Suppressor macrophage treated with lipopolysaccharide for 4 hours (primary cell): ENCODE measurements at regions not wholly inside any gene's neighbourhood (a gene's known extent, or its start where the extent isn't known, plus 50 kb on each side); places are given as distances from the start of the nearest gene placed in this dataset.
"Not testable (repeated sequence)": the region's sequence is repeated elsewhere in the genome, so short reads cannot be mapped to it uniquely, and the experiment has no call there.

Experiments
- DNase-seq: peaks from one replicate; pipeline ENCODE4 v3.0.0-alpha.2; 2020

- DNase-seq = no peak
Observed at GRCh38 chr3:166005126-166005525, 167.9 kb upstream of the BCHE start.

DNA sequence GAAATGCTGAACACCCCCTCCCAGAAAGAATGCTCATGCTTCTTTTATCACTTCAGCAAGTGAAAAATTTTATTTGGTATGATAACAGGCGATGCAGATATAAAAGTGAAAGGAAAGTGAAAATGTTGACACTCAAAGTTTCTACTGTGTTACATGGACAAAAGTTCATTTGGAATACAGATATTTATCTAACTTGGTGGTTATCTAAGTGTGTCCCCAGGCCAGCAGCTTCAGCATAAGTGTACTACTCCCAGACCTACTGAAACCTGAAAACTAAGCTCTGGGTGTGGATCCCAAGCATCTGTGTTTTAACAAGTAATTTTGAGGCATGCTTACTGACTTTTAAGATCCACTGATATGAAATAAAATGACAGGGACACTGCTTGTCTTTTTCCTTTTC lies 157.1 kb upstream of the BCHE start:
- no peak for DNase-seq

- no peak for DNase-seq
Observed at GRCh38 chr3:165984589-165984988, 147.4 kb upstream of the BCHE start.

- no peak for DNase-seq
Observed at GRCh38 chr3:165983284-165983683, 146.1 kb upstream of the BCHE start.

- no peak for DNase-seq
Observed at GRCh38 chr3:165981318-165981717, 144.1 kb upstream of the BCHE start.

GRCh38 chr3:165960825-165961224 lies 123.6 kb upstream of the BCHE start:
- DNase-seq = not testable (repeated sequence)

GRCh38 chr3:165954171-165954570 lies 116.9 kb upstream of the BCHE start:
- DNase-seq = no peak

- DNase-seq = no peak
Observed at GRCh38 chr3:165946360-165946759, 109.1 kb upstream of the BCHE start.

GRCh38 chr3:165938986-165939540 lies 101.8 kb upstream of the BCHE start:
- no peak for DNase-seq

DNA sequence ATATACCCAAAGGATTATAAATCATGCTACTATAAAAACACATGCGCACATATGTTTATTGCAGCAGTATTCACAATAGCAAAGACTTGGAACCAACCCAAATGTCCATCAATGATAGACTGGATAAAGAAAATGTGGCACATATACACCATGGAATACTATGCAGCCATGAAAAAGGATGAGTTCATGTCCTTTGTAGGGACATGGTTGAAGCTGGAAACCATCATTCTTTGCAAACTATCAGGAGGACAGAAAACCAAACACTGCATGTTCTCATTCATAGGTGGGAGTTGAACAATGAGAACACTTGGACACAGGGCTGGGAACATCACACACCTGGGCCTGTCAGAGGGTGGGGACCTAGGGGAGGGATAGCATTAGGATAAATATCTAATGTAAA lies 98.9 kb upstream of the BCHE start:
- DNase-seq = not testable (repeated sequence)

DNA sequence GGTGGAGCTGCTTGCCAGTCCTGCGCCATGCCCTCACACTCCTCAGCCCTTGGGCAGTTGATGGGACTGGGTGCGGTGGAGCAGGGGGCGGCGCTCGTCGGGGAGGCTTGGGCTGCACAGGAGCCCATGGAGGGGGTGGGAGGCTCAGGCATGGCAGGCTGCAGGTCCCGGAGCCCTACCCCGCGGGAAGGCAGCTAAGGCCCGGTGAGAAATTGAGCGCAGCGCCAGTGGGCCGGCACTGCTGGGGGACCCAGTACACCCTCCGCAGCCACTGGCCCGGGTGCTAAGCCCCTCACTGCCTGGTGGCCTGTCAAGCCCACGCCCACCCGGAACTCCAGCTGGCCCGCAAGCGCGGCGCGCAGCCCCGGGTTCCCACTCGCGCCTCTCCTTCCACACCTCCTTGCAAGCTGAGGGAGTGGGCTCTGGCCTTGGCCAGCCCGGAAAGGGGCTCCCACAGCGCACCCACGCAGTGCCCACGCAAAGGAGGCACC lies 87.1 kb upstream of the BCHE start:
- DNase-seq = not testable (repeated sequence)

- DNase-seq = no peak
Observed at GRCh38 chr3:165920984-165921383, 83.8 kb upstream of the BCHE start.

GRCh38 chr3:165919284-165919683 lies 82.1 kb upstream of the BCHE start:
- DNase-seq = no peak

GRCh38 chr3:165918657-165918979 lies 81.4 kb upstream of the BCHE start:
- no peak for DNase-seq

DNA sequence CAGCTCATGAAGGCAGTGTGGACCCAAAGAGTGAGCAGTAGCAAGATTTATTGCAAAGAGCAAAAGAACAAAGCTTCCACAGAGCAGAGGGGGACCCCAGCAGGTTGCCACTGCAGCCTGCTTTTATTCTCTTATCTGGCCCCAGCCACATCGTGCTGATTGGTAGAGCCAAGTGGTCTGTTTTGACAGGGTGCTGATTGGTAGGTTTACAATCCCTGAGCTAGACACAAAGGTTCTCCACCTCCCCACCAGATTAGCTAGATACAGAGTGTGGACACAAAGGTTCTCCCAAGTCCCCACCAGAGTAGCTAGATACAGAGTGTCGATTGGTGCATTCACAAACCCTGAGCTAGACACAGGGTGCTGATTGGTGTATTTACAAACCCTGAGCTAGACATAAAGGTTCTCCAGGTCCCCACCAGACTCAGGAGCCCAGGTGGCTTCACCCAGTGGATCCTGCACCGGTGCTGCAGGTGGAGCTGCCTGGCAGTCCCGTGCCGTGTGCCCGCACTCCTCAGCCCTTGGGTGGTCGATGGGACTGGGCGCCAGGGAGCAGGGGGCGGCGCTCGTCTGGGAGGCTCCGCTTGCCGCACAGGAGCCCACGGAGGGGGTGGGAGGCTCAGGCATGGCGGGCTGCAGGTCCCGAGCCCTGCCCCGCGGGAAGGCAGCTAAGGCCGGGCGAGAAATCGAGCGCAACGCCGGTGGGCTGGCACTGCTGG lies 80.9 kb upstream of the BCHE start:
- DNase-seq = not testable (repeated sequence)

- not testable (repeated sequence) for DNase-seq
Observed at GRCh38 chr3:165915104-165915503, 77.9 kb upstream of the BCHE start.

DNA sequence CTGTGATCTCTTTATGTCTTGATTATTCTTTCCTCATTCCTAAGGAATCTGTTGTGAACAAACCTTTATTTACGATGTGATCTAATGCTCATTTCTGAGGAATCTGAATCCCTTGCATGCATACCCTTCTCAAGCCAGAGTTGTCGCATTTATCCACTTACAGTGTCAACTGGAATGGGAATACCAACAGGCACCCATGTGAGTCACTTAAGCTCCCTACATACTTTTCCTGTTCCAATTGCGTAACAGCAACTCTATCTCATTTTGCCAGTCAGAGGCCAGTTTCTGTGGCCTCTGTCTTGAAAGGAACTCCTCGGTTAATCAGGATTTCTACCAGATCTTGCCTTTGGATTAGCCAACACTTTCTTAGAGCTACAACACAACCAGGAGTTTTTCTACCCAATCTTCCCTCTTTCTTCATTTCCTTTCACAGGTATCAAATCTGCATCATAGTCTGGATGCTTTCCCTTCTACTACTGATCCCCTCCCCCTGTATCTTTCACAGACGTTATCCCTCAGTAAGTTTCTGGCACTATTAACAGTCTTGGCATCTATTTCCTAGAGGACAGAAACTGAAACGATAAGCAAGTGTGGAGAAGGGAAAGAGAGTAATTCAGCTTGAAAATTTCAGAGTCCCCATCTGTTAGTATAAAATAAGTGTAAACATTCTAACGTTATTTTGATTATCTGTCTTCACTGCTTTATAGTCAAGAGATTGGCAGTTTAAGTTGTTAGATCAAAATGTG lies 66.8 kb upstream of the BCHE start:
- DNase-seq = no peak

DNA sequence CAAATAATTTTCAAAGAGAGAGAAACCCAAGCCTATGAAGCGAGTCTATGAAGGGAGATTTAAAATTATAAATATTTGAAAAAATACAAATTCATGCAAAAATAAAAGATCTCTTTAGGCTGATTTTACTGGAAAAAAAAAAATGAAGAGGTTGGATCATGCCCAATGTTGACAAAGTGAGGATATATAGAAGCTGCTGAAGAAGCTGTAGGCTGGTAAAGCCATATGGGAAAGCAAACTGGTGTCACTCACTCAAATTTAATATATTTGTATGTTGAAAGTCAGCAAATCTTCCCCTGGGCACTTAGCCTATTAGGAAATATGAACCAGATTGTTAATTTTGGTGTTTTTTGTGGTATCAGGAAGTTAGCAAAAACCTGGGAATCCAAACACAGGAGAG lies 61.8 kb upstream of the BCHE start:
- DNase-seq = no peak

DNA sequence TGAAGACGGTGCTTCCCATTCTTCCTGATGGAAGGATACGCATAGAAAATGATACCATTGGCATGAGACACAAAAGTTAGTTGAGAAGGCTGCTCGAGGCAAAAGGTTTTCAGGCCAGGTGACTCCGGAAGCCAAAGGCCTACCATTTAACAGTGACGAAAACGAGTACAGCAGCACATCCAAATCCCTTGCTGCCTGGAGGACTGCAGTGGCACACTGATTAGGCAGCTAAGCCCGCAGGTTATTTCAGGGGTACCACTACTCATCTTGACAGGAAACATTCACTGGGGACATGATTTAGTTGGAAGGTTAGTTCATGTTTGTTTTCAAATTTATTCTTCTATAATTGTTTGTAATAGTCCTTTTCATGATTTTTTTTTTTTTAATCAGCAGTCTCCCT lies 59.9 kb upstream of the BCHE start:
- DNase-seq = no peak

DNA sequence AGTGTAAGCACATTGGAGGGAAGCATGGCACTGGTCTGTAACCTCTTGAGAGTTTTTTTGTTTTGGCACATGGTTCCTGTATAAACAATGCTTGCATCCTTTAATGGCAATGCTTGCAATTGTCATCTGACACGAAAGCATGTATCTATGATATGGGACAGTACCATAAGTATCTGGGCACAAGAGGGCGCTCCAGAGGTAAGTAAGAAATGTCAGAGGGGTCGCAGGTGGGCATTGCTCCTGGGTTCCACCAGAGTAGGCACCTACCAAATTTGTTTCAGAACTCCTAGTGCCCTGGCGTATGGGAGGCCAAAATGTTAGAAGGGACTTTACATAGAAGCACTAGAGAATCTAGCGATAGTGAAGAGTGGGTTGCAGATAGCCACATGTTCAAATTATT lies 58.7 kb upstream of the BCHE start:
- DNase-seq = no peak

DNA sequence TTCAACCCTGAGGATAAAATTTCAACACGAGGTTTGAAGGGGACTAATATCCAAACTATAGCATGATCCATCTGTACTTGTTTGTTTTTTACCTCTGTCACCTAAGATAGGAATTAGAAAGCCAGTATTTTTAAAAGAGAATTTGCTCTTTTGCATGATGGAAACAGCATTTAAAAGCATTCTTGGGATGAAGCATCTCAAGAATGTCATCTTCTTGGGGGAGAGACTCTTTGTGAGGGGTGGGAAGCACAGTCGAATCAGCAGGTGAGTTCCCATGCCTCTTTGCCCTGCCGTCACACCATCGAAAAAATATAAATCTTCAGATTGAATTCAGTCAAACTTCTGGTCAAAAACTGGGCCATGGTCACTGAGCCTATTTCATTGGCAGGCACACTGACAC lies 55.3 kb upstream of the BCHE start:
- no peak for DNase-seq
